ENCODE measurements at regions not wholly inside any gene's neighbourhood (a gene's known extent, or its start where the extent isn't known, plus 50 kb on each side); places are given as distances from the start of the nearest gene placed in this dataset.
A peak's percentile ranks its signal among the peaks of the same experiment; 100 is the strongest.
"Not testable (repeated sequence)": the region's sequence is repeated elsewhere in the genome, so short reads cannot be mapped to it uniquely, and the experiment has no call there.

DNA sequence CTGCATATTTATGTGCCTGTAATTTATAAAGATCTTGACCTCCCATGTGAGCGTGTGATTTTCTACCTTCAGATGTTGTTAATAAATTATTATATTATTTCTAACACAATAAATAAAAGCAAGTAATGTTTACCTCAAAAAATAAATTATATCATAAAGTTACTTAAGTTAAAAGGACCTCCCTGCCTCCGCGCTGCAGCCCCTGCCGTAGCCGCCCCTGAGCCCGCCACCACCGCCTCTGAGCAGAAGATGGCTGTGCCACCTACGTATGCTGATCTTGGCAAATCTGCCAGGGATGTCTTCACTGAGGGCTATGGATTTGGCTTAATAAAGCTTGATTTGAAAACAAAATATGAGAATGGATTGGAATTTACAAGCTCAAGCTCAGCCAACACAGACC, 119.6 kb upstream of the BRWD3 start:
- FAIRE-seq: no peak

DNA sequence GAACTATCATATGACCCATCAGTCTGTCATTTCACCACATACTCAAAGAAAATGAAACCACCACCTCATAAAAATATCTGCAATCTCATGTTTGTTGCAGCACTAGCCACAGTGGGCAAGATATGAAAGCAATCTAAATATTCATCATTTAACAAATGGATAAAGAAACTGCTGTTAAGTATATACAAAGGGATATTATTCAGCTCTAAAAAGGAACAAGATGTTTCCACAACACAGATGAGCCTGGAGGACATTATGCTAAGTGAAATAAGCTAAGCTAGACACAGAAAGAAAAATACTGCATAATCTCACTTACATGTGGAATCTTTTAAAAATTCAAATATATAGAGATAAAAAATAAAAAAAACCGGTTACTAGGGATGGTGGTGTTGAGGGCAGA, 108.2 kb upstream of the BRWD3 start:
- FAIRE-seq: no peak

DNA sequence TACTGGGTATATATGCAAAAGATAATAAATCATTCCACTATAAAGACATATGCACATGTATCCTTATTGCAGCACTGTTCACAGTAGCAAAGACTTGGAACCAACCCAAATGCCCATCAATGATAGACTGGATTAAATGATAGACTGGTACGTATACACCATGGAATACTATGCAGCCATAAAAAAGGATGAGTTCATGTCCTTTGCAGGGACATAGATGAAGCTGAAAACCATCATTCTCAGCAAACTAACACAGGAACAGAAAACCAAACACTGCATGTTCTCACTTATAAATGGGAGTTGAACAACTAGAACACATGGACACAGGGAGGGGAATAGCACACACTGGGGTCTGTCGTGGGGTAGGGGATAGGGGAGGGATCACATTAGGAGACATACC, 102.7 kb upstream of the BRWD3 start:
- not testable (repeated sequence) for FAIRE-seq

DNA sequence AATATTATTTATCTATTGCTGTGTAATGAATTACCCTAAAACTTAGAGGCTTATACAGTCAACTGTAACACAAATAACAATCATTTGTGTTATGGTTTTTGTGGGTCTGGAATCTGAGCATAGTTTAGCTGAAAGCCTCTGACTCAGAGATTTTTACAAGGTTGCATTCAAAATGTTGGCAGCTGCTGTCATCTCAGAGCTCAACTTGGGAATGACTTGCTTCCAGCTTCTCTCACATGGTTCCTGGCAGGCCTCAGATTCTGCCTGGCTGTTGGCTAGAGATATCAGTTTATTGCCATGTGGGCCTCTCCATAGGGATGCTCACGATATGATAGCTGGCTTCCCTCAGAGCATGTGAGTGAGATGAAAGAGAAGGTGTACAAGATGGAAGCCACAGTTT, 70.2 kb upstream of the BRWD3 start:
- no peak for FAIRE-seq

DNA sequence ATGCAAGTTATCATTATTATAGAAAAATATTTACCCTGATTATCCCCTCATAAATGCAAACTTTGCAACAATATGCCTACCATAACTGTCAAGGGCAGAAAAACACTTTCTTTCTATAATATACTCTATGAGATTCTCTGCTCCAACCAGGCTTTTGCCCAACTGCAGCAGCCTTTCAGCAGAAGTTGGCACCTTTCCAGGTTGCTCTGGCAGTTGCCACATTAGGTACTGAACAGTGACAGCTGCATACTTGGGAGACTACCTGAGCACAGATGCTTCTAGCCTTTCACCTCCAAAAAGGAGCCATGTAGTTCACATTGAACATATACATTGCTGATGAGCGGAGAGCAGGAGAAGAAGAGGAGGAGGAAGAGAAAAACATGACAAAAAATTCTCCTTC, 69.5 kb upstream of the BRWD3 start:
- no peak for FAIRE-seq

DNA sequence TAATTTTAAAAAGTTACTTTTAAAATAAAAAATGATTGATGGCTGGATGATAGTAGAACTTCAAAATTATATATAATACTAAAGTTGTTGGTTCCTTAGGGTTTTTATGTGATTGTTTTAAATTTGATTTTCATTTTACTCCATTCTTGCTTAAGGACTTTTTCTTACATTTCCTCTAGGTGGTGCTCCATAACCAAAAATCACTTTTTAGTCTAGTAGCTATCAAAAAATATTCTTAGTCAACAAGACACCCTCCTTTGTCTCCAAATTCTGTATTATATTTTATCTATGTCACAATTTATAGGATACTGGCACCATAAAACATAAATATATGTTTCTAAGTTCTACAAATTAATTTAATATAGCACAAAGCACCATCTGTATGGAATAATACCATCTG, 67.2 kb upstream of the BRWD3 start:
- FAIRE-seq: peak; percentile 98
